ENCODE measurements at regions not wholly inside any gene's neighbourhood (a gene's known extent, or its start where the extent isn't known, plus 50 kb on each side); places are given as distances from the start of the nearest gene placed in this dataset.

DNA sequence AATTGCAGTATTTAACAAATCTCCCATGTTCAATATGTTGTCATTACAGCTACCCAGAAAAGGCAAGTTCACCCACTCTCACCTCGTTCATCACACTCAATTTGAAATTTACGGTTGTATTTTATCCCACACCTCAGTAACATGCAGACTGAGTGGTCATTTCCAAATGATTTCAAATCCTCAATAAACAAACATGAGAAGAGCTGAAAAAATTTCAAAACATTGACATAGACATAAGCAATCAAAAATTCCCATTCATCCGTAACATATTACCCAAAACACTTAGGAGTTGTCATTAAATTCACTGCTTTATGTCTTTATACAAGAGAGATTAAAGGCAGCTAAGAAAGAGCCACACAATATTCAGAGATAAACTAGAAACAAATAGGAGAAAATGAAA, 61.7 kb upstream of the NEBL start:
- Mint-ChIP-seq H3K4me3 (no peak overlapping the region), H3K27me3 (no peaks in the 10 kb centered on the region), H3K4me1 (ENCODE audit: low read depth) (peaks cover 6% of the 10 kb centered on the region), H3K9me3 (no peaks in the 10 kb centered on the region), H3K36me3 (ENCODE audit: low read depth) (no peaks in the 10 kb centered on the region), H3K27ac (no peak overlapping the region)

DNA sequence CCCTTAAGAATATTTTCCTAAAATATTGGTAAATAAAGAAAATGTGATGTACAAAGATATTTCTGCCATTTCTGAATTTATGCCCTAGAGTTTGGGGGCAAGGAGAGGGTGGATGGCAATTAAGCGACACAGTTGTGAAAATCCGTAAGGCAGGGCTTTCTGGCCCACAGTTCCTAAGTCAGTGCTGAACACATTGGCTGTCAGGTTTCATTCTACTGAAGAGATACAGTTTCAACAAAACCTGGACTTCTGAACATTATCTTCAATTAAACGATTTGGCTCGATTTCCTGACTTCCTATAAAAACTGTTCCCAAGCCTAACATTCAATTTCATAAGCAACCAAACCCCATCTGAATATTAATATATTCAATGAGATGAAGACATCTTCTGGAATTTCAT, 61.1 kb upstream of the NEBL start:
- H3K27ac Mint-ChIP-seq, result no peak overlapping the region
- H3K4me3 Mint-ChIP-seq, result no peak overlapping the region
- H3K9me3 Mint-ChIP-seq, result no peaks in the 10 kb centered on the region
- no peaks in the 10 kb centered on the region for H3K27me3 Mint-ChIP-seq
- H3K36me3 Mint-ChIP-seq (ENCODE audit: low read depth), result no peaks in the 10 kb centered on the region
- H3K4me1 Mint-ChIP-seq (ENCODE audit: low read depth), result peaks cover 6% of the 10 kb centered on the region

DNA sequence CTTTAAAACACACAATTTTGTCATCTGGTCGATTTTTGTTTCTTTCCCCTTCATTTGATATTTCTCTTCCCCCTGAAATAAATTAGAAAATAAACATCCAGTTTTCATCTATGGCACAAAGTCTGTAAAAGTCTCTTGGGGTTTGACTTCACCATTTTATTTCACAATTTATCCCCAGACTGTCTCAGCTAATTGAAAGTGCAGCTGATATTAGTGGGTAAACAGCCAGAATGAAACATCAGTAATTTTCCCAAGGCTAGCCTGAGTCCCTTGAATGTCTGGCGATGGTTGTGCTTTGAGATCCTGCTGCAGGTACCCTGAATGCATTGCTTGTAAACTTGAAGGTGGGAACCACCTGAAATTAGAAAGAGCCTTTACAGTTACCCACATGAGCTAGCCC, 60.6 kb upstream of the NEBL start:
- Mint-ChIP-seq H3K4me3 (no peak overlapping the region), H3K27me3 (no peaks in the 10 kb centered on the region), H3K4me1 (ENCODE audit: low read depth) (peaks cover 6% of the 10 kb centered on the region), H3K9me3 (no peaks in the 10 kb centered on the region), H3K36me3 (ENCODE audit: low read depth) (no peaks in the 10 kb centered on the region), H3K27ac (no peak overlapping the region)

DNA sequence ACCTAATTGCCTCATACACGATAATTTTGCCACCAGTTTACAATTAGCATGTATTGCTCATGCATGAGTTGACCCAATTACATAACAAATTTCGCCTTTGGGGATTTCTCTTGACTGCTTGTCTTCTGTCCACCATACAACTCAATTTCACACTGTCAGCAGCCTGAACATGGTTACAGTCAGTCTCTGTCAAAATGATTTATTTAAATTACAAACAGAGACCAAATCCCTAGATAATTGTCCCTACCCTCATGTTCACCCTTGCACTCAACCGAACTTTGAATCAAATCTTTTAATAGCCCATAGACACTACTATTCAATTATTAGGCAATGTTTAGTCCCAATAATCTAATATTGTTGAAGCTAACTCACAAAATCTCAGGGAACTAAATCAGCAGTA, 59.7 kb upstream of the NEBL start:
- Mint-ChIP-seq H3K27ac (no peak overlapping the region), H3K4me1 (ENCODE audit: low read depth) (peaks cover 6% of the 10 kb centered on the region), H3K36me3 (ENCODE audit: low read depth) (no peaks in the 10 kb centered on the region), H3K27me3 (no peaks in the 10 kb centered on the region), H3K9me3 (no peaks in the 10 kb centered on the region), H3K4me3 (no peak overlapping the region)

DNA sequence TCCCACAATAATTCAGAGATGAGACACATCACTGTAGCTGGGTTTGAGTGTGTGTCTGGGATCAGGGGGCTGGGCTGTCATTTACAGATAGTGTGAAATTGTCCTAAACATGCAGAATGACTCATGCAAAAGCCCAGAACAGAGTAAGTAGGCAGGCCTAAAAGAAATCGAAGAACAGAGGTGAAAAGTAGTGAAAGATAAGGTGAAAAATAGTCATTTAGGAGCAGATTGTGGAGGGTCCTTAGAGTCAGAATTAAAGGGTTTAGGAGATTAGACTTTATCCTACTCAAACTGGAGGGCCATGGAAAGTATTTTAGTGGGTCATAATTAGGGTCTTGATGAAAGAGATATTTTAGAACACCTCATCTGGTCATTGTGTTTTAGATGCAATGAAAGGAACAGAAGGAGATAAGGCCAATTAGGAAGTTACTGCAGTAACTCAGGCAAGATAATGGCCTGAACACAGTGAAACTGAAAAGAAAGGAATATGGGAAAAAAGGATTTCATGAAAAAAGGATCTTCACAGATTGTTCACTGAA, 58.3 kb upstream of the NEBL start:
- no peak overlapping the region for H3K27ac Mint-ChIP-seq
- no peaks in the 10 kb centered on the region for H3K9me3 Mint-ChIP-seq
- no peak overlapping the region for H3K4me3 Mint-ChIP-seq
- H3K4me1 Mint-ChIP-seq (ENCODE audit: low read depth), result peaks cover 6% of the 10 kb centered on the region
- H3K27me3 Mint-ChIP-seq, result no peaks in the 10 kb centered on the region
- no peaks in the 10 kb centered on the region for H3K36me3 Mint-ChIP-seq (ENCODE audit: low read depth)

DNA sequence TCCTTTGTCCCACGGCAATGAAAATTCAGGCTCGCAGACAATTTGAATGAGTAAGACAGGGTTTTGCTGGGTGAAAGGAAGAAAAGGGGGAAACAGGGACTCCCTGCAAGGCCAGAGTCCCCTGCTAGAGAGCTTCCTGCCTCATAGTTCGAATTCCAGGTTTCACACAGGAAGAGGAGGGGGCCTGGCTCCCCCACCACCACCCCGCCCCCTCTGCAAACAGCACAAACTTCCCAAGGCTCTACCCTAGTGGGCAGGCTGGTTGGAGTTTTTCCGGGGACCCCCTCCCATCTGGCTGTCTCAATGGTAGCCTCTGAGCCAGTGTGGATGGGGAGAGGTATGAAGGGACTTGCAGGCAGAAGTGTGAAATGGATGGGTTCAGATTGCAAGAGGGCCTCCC, 57.4 kb upstream of the NEBL start:
- Mint-ChIP-seq H3K27me3 (no peaks in the 10 kb centered on the region), H3K36me3 (ENCODE audit: low read depth) (no peaks in the 10 kb centered on the region), H3K27ac (no peak overlapping the region), H3K4me1 (ENCODE audit: low read depth) (peaks cover 6% of the 10 kb centered on the region), H3K9me3 (no peaks in the 10 kb centered on the region), H3K4me3 (no peak overlapping the region)

DNA sequence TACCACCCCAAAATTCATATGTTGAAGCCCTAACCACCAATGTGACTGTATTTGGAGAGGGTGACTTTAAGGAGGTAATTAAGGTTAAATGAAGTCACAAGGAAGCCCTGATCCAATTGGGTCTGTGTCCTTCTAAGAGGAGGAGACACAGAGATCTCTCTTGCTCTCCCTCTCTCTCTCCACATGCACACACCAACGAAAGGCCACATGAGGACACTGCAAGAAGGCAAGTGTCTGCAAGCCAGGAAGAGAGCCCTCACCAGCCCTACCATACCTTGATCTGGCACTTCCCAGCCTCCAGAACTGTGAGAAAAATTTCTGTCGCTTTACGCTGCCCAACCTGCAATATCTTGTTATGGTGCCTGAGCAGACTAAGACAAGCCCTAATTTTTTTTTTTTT, 56.0 kb upstream of the NEBL start:
- Mint-ChIP-seq H3K9me3 (no peaks in the 10 kb centered on the region), H3K27me3 (no peaks in the 10 kb centered on the region)

DNA sequence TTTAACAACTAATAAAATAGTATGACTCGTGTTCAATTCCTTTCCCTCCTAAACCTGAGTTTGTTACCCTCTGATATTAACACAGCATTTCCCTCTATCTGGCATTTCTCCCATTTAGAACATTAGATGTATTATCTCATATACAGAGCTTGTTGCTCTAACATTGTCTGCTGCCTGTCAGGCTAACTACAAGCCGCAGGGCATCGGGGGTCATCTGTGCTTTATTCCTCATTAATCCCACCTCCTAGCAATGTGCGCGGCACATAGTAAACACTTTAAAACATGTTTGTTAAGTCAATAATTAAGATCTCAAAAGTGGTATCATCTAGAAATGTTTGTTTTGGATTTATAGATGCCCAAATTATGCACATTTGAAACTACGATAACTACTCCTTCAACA, 52.9 kb upstream of the NEBL start:
- no peaks in the 10 kb centered on the region for H3K4me1 Mint-ChIP-seq (ENCODE audit: low read depth)
- no peaks in the 10 kb centered on the region for H3K27me3 Mint-ChIP-seq
- no peaks in the 10 kb centered on the region for H3K36me3 Mint-ChIP-seq (ENCODE audit: low read depth)
- H3K9me3 Mint-ChIP-seq, result no peaks in the 10 kb centered on the region
- no peak overlapping the region for H3K27ac Mint-ChIP-seq
- no peak overlapping the region for H3K4me3 Mint-ChIP-seq

More for the DNA sequence above, 56.0 kb upstream of the NEBL start:
- Mint-ChIP-seq H3K27ac (no peak overlapping the region), H3K4me1 (ENCODE audit: low read depth) (peaks cover 6% of the 10 kb centered on the region), H3K36me3 (ENCODE audit: low read depth) (no peaks in the 10 kb centered on the region), H3K4me3 (no peak overlapping the region)

DNA sequence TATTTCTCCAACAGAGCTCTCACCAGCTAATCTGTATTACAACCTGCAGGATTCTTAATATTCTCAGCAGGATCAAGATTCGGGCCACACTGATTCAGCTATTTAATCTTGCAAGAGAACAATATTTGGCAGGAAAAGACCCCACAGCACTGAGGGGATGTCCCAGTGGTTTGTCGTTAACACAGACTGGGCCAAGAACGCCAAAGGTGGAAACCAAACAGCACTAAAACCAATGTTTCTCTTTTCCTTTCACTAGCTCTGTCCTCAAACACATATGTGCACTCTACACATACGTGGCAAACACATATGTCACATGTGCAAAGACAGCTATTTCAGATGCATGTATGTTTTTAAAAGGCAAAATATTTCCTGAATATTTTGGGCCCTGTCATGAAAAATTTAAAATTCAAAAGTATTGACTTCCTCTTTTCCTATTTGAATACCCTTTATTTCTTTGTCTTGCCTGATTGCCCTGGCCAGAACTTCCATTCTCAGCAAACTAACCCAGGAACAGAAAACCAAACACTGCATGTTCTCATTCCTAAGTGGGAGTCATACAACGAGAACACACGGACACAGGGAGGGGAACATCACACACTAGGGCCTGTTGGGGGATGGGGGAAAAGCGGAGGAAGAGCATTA, 51.7 kb upstream of the NEBL start:
- Mint-ChIP-seq H3K4me1 (ENCODE audit: low read depth) (no peaks in the 10 kb centered on the region), H3K4me3 (no peak overlapping the region), H3K9me3 (no peaks in the 10 kb centered on the region), H3K27ac (no peak overlapping the region), H3K27me3 (no peaks in the 10 kb centered on the region), H3K36me3 (ENCODE audit: low read depth) (no peaks in the 10 kb centered on the region)
